GM21737 (cell line): ENCODE measurements at regions not wholly inside any gene's neighbourhood (a gene's known extent, or its start where the extent isn't known, plus 50 kb on each side); places are given as distances from the start of the nearest gene placed in this dataset.
"Not testable (repeated sequence)": the region's sequence is repeated elsewhere in the genome, so short reads cannot be mapped to it uniquely, and the experiment has no call there.

ENCODE experiments used
- ATAC-seq: cut with Tn5 transposase; IDR thresholded peaks from one replicate; pipeline ENCODE4 v1.9.1; 2021; ENCODE audit warnings: mild to moderate bottlenecking, moderate library complexity; ENCODE audit not compliant: unreplicated experiment

DNA sequence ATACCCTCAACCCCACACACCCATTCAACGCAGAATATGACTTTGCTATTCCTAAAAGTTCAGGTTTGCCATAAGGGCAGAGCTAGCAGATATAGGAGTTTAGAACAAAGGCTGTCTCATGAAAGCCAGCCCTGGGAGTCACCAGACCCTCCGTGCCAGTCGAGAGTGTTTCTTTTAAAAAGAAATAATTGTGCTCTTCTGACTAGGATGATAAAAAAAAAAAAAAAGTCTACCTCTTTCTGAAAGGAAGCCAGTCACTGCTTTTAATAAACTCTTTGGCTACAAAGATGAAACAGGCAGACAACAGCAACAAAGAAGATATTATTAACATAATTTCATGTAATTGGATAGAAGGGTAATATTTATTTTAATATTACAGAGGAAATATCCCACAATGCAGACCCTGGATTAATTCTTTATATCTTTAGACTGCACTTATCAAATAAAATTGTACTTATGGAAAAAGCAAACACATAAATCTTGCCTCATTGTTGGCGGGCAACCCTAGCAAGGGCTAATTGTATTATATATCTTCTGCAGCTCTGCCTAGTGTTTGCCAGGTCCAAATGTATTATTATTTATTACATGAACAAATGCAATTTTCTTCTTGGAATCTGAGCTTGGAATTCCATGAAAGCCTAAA, 277.5 kb upstream of the DYNLRB2 start:
- no peak for ATAC-seq

DNA sequence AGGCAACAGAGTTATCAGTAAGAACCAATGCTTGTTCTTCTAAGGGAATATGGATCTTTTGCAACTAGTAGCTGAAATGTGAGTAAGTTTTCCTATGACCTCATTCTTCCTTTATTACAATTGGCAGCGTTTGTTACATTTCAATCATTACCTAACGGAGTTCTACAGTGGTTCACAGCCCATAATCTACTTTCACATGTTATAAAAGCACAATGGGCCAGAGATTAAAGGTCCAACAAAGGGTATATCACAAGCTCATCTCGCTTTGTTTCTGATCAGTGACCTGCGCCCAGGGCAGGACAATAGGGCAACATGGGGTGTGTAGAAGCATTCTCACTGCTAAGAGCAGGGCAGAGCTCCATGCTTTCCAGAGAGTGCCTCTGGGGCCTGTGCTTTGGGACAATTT, 279.9 kb upstream of the DYNLRB2 start:
- no peak for ATAC-seq

DNA sequence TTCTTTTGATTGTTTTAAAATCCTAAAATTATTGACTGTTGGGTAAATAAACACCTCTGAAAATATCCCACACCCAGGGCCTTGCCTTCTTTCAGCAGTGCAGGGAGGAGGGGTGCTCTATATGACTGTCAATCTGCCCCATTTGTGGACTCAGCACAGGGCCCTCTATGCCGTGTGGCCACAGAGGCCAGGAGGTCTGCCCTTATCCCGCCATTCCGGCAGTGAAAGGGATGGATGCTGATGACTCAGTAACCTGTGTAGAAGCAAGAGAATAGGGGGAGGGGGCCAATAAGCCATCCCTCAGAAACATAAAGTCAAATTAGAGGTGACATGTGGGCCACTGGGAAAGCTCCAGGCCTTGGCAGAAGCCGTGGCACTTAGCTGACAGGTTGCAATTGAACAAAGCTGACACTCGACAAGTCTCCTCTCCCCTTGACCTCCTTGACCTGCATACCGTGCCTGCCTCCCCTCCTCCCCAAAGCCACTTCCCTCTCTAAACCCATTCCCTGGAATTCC, 281.4 kb upstream of the DYNLRB2 start:
- ATAC-seq, result no peak

DNA sequence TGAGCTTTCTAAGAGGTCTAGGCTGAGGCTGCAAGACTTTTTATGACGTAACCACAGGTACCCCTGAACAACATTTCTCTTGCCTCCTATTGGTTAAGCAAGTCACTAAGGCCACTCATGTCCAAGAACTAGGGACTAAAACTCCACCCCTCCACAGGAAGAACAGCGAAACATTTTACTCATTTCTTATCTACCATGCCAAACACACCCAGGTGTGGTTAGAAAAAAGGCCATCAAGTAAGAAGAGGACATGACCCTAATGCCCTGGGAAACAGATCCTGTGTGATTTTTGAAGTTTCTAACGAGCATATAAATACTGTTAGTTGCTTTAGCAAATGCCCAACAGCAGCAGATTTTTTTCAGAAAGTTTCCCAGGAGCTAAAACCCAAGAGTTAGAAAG, 282.4 kb upstream of the DYNLRB2 start:
- ATAC-seq, result no peak

DNA sequence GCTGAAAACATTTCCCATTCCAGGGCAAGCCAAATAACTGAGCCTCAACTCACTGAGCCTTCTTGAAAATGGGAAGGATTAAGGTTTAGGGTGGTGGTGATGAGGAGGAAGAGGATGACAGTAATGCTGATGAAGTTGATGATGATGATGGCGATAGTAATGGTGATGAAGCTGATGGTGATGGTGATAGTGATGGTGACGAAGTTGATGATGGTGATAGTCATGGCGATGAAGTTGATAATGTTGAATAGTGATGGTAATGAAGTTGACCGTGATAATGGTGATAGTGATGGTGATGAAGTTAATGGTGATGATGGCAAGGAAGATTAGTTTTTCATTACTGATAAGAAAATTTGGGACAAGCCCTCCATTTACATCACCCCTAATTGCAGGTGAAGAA, 285.8 kb upstream of the DYNLRB2 start:
- no peak for ATAC-seq

DNA sequence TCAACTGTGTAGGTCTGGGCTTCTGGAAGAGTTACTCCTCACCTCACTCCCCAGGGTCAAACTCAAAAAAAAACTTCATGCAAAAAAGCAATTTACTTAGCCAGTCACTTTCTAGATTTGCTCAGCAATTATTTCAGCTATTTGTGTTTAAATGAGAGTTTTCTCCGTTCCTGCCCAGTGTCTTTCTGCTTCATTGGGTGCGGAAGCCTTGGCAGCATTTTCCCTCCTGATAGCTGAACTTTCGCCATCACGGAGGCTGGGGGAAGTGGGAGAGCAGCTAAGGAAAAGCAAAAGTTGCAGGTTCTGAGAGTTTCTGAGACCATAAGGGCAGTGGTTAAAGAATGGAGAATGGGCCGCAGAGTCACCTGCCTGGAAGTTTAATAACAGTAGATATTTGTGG, 287.1 kb upstream of the DYNLRB2 start:
- no peak for ATAC-seq

DNA sequence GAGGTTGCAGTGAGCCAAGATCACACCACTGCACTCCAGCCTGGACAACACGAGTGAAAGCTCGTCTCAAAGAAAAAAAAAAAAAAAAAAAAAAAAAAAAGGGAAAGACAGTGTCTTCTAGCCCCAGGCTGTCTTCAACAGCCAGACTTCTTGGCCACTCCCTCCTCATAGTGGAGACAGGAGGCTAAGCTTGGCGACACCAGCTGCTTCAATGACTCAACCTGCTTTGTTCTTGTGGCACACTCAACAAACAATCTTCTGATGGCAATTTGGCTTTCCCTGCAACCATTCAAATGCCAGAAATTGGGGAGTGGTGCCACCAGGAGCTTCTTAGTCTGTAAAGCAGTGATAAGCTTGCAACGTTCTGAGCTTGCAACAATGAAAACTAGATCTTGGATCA, 290.4 kb upstream of the DYNLRB2 start:
- no peak for ATAC-seq

DNA sequence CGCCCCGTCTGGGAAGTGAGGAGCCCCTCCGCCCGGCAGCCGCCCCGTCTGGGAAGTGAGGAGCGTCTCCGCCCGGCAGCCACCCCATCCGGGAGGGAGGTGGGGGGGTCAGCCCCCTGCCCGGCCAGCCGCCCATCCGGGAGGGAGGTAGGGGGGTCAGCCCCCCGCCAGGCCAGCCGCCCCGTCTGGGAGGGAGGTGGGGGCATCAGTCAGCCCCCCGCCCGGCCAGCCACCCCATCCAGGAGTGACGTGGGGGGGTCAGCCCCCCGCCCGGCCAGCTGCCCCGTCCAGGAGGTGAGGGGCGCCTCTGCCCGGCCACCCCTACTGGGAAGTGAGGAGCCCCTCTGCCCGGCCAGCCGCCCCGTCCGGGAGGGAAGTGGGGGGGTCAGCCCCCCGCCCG, 297.5 kb upstream of the DYNLRB2 start:
- not testable (repeated sequence) for ATAC-seq

DNA sequence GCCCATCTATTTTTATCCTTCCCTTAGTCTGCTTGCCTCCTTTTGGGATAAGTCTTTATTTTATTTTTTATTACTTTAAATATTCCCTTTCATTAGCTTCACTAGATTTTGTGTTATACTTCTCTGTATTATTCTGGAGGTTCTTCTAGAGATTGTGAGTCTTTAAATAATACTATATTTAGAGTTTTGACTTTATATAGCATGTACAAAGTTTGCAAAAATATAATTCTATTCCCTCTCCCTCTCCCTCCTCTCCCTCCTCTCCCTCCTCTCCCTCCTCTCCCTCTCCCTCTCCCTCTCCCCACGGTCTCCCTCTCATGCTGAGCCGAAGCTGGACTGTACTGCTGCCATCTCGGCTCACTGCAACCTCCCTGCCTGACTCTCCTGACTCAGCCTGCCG, 298.5 kb upstream of the DYNLRB2 start:
- not testable (repeated sequence) for ATAC-seq

DNA sequence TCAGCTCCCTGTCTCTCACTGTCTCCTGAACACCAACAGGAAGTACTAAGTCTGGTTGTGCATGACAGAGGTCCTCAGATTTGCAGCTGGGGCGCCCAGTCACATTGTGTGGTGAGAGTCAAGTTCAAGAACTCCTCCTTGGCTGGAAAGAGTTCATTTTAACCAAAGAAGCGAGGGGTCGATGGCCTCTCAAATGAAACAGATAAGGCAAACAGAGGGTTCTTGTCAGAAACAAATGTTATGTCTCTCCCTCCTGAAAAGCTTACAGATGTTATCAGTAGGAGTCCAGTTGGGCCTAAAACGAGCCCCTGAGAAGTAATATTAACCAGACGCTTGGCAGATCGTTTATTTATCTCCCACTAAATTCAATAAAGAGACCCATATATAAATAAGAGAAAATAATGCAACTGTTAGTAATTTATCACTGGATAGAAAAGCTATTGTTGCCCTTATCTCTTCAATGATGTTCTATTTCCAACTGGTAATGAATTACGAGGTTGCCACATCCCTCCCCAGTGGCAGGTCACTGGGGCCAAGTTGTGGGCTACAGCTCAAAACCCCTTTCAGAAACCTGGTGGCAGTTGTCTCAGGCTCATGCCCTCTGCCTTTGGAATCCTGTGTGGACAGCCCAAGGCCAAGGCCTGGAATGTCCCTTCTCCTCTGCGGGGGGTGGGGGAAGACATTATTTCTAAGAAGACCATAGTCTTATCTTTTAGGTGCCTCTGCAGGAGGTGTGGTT, 307.5 kb upstream of the DYNLRB2 start:
- ATAC-seq, result no peak

DNA sequence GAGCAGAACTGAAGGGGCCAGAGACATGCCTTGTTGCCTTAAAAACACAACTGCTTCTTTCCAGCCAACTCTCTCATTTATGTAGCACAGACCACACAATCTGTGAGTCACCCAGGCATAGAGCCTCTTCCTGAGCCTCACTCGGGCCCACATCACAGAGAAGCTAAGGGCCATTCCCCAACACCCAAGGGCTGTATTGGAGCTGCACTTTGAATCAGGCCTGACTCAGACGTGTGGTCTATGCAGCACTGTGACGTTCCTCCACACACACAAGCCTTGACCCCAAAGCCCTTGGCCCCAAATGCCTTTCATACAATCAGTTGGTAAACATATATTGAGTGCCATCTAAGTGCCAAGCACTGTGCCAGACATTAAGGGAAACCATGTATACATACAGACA, 308.9 kb upstream of the DYNLRB2 start:
- ATAC-seq, result peak; percentile 98

DNA sequence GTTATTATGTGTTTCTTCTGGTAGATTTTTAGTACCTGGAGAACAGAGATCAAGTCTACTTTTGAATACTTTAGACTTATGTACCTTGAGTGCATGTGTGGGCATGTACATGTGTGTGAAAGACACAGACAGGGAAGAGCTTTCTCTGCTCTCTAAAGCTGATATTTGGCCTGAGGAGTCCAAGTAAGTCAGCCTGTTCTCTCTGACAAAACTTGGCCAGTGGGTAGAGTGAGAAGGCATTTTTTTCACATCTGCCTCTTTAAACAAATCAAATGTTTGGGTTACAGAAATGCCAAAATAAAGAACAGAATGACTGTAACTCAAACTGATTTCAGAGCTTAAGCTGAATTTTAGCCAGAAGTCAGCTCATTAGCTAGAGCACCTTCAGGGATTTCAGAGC, 309.7 kb upstream of the DYNLRB2 start:
- no peak for ATAC-seq

DNA sequence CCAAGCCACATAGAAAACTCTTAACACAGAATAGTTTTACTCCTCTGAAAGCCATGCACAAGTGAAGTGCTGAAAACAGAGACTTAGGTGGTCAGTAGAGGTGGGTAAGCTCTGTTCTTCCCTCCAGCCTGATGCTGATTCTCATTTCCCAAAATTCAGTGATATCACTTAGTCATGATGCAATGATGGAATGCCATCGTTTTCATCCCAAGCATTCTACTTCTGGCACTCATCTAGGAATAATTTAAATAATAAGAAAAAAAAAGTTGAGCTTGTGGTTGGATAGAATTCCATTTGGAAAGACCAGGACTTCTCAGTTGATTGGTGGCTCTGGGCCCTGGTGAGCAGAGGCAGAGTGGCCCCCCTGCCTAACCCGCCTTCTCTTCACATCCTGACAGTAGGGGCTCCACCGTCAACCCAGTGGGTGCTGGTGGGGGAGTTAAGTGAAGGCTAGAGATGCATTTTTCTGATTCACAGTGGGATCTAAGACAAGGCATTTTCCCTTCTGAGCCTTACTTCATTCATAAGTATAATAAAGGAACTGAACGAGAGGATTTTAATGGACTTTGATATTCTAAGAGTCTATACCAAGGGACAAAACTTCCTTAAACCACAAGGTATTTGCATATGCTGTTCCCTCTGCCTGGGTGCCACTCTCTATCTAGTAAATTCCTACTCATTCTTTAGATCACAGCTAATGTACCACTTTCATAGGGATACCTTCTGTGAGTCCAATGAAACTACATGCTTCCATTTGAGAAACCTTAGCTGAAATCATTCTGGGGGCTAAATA, 310.3 kb upstream of the DYNLRB2 start:
- ATAC-seq, result no peak

DNA sequence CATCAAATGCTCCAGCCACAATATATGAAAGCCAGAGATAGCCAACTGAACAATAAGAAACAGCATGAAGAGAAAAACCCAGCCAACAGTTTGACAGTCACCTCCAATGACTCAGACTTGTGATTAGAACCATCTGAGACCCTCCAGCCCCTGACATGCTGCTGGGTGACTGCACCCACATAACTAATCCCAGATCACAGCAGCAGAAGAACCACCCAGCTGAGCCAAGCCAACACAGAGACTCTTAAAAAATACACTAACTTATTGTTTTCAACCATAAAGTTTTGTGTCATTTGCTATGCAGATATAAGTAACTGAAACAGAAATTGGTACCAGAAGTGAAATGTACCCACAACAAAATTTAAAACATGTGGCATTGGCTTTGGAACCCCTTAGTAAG, 314.3 kb upstream of the DYNLRB2 start:
- no peak for ATAC-seq

DNA sequence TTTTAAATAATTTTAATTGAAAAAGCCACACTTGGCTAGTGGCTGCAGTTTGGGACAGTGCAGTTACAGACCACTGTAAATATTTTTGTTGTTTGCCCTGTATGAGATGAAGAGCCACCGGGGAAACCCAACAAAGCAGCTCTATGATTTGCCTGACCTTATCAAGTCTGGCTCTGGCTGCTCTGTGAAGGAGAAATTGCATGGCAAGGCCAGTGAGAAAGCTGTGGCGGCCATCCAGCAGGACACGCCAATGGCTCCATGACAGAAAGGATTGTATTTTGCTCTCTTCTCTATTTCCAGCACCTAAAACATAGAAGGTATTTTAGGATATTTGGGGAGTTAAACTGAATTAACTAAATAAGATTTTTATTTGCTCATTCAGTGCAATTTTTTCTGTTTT, 330.0 kb upstream of the DYNLRB2 start:
- ATAC-seq, result no peak

DNA sequence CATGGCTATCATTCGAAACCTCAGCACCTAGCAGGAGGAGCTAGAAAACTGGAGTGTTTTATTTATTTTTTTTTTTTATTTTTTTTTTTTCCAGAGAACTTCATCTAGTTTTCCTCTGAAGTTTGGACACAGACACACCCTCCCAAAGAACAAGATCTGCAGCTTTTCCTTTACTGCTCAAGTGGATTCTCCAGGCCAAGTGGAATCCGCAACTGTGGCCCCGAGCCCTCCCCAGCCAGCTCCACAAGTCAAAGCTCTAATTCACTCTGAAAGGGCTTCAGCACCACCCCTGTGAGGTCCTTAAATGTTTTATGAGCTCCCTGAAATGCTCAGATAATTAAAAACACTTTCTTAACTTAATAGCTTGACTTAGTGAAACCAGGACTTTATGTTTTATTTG, 332.1 kb upstream of the DYNLRB2 start:
- no peak for ATAC-seq

DNA sequence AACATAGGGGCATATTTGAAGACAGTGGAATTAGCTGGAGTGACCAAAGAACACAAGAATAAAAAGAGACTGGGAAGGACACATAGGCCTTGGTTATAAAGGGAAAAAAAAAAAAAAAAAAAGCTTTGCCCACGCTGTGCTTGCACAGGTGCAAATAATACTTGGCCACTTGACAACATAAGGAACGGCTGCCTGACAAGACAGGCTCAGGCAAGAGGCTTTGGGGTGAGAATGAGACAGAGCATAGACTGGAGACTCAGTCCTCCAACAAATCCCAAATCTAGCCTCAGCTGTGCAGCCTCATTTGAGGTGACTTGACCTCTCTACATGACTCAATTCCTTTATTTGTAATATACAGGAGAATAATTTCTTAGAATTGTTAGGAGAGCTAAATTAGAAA, 332.8 kb upstream of the DYNLRB2 start:
- no peak for ATAC-seq

DNA sequence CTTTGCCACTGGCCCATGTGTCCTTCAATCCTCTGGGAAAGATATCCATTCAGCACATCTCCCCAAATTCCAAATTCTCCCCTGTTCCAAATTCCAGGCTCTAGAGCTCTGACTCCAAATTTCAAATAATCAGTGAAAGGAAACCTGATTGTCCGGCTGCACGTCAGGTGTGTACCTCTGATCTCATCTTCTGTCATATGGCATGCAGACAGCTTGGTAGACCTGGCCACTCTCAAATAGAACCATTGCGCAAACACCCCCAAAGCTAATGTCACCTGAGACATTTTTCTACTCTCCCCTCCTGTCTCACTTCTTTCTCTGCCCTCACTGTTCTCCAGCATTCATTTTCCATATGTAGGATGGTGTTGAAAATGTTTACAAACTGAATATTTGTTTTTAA, 337.0 kb upstream of the DYNLRB2 start:
- no peak for ATAC-seq

DNA sequence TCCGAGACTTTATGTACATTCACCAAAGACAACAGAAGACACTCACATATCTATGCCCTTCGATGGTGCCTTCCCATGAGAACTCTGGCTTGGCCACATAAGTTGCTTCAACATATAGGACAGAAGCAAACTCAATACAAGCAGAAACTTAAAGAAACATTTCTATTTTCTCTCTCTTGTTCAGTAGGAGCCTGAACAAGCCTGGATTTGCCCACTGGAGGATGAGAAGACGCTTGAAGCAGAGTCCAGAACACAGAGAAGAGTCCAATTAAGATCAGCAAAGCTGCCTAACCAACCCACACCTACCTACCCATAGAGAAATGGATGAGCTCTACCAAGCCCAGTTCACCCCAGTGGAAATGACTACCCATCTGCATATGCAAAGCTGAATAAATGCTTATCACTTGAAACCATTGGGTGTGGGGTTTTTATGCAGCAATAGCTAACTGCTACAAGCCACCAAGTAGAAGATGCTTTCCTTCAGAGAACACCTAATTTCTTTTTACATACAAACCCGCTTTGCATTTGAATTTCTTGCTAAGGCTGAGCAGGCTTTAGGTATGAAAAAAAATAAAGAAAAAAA, 337.9 kb upstream of the DYNLRB2 start:
- ATAC-seq, result no peak

DNA sequence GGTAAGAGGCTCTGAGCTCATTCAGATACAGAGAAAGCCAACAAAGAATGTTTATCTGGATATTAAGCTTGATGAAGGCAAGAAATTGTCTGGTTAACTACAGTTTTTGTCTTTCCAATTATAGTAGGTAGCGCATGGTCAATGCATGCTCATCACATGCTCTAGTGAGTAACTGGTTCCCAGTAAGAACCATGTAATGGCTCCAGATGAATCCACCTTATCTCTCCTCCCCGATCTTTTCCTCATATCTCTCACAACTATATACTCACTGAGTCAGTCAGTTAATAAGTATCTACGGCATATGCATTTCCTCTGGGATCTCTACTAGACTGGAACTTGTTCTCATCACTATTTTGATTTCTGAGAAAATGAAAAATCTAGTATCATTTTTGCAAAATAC, 340.7 kb upstream of the DYNLRB2 start:
- ATAC-seq, result no peak

DNA sequence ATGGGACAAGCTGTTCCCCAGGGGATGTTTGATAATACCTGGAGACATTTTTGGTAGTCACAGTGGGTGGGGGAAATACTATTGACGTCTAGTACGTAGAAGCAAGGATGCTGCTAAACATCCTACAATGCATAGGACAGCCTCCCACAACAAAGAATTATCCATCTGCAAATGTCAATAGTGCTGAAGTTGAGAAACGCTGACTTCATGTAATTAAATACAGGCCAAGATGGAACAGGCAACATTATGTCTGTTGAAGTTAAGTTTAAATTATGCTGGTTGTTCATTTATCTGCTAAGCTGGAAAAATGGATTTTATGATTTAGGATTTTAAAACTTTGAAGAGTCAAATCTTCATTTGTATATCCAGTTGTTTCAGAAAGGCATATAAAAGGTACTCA, 341.2 kb upstream of the DYNLRB2 start:
- no peak for ATAC-seq
